RWPE2 (cell line): ENCODE measurements at regions not wholly inside any gene's neighbourhood (a gene's known extent, or its start where the extent isn't known, plus 50 kb on each side); places are given as distances from the start of the nearest gene placed in this dataset.

ENCODE experiments used
- ATAC-seq: fragments of 200-7000 bp; cut with Tn5 transposase; 3 replicates; pipeline ENCODE4 v1.9.1; 2021; ENCODE audit warnings: low read depth
- DNase-seq: peaks from one replicate; pipeline ENCODE4 v3.0.0-alpha.2; 2020; ENCODE audit warnings: low spot score
- H3K27ac ChIP-seq: fragments of 450-650 bp; 2 replicates; pipeline ENCODE4 v1.5.1; 2017; ENCODE audit warnings: mild to moderate bottlenecking; ENCODE audit not compliant: poor library complexity, severe bottlenecking
- H3K27me3 ChIP-seq: fragments of 250-450 bp; sonication (Bioruptor Pico); 2 replicates; pipeline ENCODE4 v1.5.1; 2021; ENCODE audit warnings: mild to moderate bottlenecking, moderate library complexity; ENCODE audit not compliant: insufficient read depth, poor library complexity, severe bottlenecking
- H3K36me3 ChIP-seq: fragments of 250-450 bp; sonication (Bioruptor Pico); 2 replicates; pipeline ENCODE4 v1.5.1; 2020; ENCODE audit warnings: low read depth, mild to moderate bottlenecking, moderate library complexity
- H3K4me1 ChIP-seq: fragments of 250-450 bp; sonication (Bioruptor Pico); 2 replicates; pipeline ENCODE4 v1.5.1; 2021; ENCODE audit warnings: mild to moderate bottlenecking, moderate library complexity; ENCODE audit not compliant: insufficient read depth, poor library complexity, severe bottlenecking
- H3K4me3 ChIP-seq: fragments of 250-450 bp; sonication (Bioruptor Pico); 2 replicates; pipeline ENCODE4 v1.5.1; 2021; ENCODE audit warnings: mild to moderate bottlenecking, moderate library complexity; ENCODE audit not compliant: severe bottlenecking
- H3K9me3 ChIP-seq: fragments of 250-450 bp; sonication (Bioruptor Pico); 2 replicates; pipeline ENCODE4 v1.5.1; 2021; ENCODE audit warnings: mild to moderate bottlenecking, moderate library complexity; ENCODE audit not compliant: severe bottlenecking
- TF ChIP-seq, protein P1 (sequence below): fragments of 450-650 bp; IDR thresholded peaks from one replicate; pipeline ENCODE4 v1.5.1; 2017; ENCODE audit warnings: mild to moderate bottlenecking, moderate library complexity; ENCODE audit not compliant: poor library complexity, severe bottlenecking

DNA sequence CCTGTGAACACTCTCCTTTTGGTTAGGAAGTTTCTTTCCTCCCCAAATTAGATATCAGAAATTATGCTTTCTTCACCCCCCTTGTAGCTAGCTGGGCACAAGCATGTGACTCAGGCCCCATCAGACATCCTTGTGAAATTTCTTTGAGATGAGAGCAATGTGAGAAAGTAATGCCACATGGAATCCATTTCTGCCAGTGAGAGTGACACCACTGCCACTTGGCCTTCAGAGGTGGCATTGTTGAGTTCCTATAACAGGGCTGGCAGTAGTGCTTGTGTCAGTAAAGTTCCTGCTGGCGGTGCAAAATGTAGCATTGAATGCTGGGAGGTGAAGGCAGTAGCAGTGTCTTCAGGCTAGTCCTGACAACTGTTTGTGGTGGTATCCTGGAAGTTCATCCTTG, 80.7 kb upstream of the ZNF280D start:
- Histone ChIP-seq H3K9me3 (no peaks in the 10 kb centered on the region), H3K27me3 (no peaks in the 10 kb centered on the region), H3K4me1 (peaks cover 12% of the 10 kb centered on the region), H3K36me3 (no peaks in the 10 kb centered on the region), H3K4me3 (no peak overlapping the region), H3K27ac (no peak overlapping the region)
- DNase-seq (no peak), ATAC-seq (no peak)
- TF ChIP-seq, protein P1, sequence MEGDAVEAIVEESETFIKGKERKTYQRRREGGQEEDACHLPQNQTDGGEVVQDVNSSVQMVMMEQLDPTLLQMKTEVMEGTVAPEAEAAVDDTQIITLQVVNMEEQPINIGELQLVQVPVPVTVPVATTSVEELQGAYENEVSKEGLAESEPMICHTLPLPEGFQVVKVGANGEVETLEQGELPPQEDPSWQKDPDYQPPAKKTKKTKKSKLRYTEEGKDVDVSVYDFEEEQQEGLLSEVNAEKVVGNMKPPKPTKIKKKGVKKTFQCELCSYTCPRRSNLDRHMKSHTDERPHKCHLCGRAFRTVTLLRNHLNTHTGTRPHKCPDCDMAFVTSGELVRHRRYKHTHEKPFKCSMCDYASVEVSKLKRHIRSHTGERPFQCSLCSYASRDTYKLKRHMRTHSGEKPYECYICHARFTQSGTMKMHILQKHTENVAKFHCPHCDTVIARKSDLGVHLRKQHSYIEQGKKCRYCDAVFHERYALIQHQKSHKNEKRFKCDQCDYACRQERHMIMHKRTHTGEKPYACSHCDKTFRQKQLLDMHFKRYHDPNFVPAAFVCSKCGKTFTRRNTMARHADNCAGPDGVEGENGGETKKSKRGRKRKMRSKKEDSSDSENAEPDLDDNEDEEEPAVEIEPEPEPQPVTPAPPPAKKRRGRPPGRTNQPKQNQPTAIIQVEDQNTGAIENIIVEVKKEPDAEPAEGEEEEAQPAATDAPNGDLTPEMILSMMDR, result no peak

DNA sequence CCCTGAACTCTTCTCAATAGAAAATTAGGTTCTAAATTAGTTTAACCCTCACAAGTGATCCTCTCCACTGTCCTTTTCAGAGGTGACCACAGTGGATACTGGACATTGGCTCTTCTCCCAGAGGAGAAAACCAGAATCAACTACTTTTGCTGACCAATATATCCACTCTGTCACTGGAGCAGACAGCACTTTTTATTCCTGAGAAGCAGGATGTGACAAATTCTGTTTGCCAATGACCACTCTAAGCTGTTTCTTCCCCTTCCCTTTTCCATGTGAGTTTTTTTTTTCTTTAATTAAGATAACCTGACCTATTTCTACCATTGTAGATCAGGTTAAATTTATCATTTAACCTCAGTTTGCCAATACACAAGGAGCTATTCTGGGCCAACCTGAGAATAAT, 79.7 kb upstream of the ZNF280D start:
- no peak for DNase-seq
- ATAC-seq, result no peak
- H3K36me3 ChIP-seq, result no peaks in the 10 kb centered on the region
- TF ChIP-seq, protein P1, result no peak
- H3K9me3 ChIP-seq, result peaks cover 2% of the 10 kb centered on the region
- H3K4me3 ChIP-seq, result no peak overlapping the region
- peaks cover 12% of the 10 kb centered on the region for H3K4me1 ChIP-seq
- H3K27ac ChIP-seq, result no peak overlapping the region
- H3K27me3 ChIP-seq, result no peaks in the 10 kb centered on the region

DNA sequence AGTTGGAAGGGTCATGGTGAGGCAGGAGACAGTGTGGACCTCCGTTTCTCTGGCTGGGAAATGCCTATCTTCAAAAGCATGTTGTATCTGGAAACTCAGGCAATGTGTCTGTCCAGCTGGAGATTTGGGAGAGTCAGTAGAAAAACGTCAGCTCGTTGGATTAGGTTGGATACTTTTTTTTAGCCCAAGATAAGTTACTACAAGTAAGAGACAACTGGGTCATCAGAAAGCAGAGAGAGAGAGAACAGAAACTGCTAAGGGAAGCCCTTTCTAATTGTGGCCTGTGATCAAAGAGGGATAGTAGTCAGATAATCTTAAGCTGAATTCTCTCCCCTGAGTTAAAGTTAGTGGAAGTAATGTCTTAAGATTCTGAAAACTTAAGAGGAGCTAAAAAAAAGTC, 78.9 kb upstream of the ZNF280D start:
- Histone ChIP-seq H3K4me1 (peaks cover 6% of the 10 kb centered on the region), H3K4me3 (no peak overlapping the region)
- ATAC-seq, result no peak

DNA sequence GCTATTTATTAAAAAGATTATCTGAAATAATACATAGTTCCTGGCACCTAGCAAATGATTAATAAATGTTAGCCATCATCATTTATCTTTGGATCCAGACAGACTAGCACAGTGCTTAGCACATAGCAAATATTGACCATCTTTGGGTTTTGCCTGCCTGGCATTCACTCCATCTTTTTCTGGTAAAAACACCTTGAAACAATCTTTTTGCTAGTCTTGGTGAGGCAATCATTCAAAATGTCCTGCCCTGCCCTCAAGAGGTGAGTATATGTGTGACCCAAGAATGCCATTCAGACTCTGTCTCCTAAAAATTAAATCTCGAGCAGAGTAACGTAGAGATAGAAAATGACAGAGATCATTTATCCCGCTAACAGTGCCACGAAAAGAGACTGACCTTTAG, 78.3 kb upstream of the ZNF280D start:
- ATAC-seq, result no peak
- H3K9me3 ChIP-seq, result peaks cover 6% of the 10 kb centered on the region
- H3K36me3 ChIP-seq, result no peaks in the 10 kb centered on the region

More for the DNA sequence above, 78.9 kb upstream of the ZNF280D start:
- Histone ChIP-seq H3K27me3 (no peaks in the 10 kb centered on the region), H3K36me3 (no peaks in the 10 kb centered on the region), H3K27ac (no peak overlapping the region), H3K9me3 (peaks cover 6% of the 10 kb centered on the region)
- DNase-seq, result no peak
- TF ChIP-seq, protein P1, result no peak

DNA sequence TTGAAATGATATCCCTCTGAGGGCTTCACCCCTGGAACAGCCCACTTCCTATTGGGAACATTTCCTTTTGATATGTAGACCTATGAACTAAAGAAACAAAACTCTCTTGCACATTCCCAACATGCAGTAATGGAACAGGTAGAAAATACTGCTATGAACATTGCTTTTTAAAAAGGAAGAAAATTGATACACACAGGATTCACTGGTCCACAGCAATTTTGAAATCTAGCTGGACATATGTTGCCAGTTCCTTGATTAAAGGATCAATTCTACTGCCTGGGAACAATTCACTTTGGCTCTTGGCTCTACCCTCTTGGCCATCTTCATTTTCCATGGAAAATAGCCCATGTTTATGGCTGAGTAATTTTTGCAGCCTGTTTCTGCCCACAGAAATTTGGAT, 74.9 kb upstream of the ZNF280D start:
- Histone ChIP-seq H3K4me1 (peaks cover 11% of the 10 kb centered on the region), H3K4me3 (no peak overlapping the region), H3K9me3 (peaks cover 6% of the 10 kb centered on the region), H3K36me3 (no peaks in the 10 kb centered on the region), H3K27me3 (no peaks in the 10 kb centered on the region), H3K27ac (no peak overlapping the region)
- TF ChIP-seq, protein P1, result no peak
- DNase-seq (no peak), ATAC-seq (no peak)

More for the DNA sequence above, 78.3 kb upstream of the ZNF280D start:
- Histone ChIP-seq H3K27ac (no peak overlapping the region), H3K4me1 (no peaks in the 10 kb centered on the region), H3K27me3 (no peaks in the 10 kb centered on the region), H3K4me3 (no peak overlapping the region)
- TF ChIP-seq, protein P1, result no peak
- no peak for DNase-seq
